IMR-90 (cell line): ENCODE measurements at regions not wholly inside any gene's neighbourhood (a gene's known extent, or its start where the extent isn't known, plus 50 kb on each side); places are given as distances from the start of the nearest gene placed in this dataset.

Experiments
- CEBPB ChIP-seq: IDR thresholded peaks from 2 replicates; pipeline ENCODE4 v1.6.1; 2012; ENCODE audit warnings: low read depth, low read length, improper control_type of control experiment
- CHD1 ChIP-seq: IDR thresholded peaks from 2 replicates; pipeline ENCODE4 v1.6.1; 2012; ENCODE audit warnings: low read depth, low read length, improper control_type of control experiment
- FOS ChIP-seq: fragments of 150-350 bp; IDR thresholded peaks from 2 replicates; pipeline ENCODE4 v1.6.1; 2016; ENCODE audit warnings: low read depth, low read length
- MAZ ChIP-seq: IDR thresholded peaks from 2 replicates; pipeline ENCODE4 v1.6.1; 2012; ENCODE audit warnings: low read depth, mild to moderate bottlenecking, low read length, improper control_type of control experiment, moderate library complexity, borderline replicate concordance
- POLR2A ChIP-seq: IDR thresholded peaks from 2 replicates; pipeline ENCODE4 v1.6.1; 2012; ENCODE audit warnings: mild to moderate bottlenecking, low read depth, low read length
- RCOR1 ChIP-seq: IDR thresholded peaks from 2 replicates; pipeline ENCODE4 v1.6.1; 2012; ENCODE audit warnings: mild to moderate bottlenecking, low read length, improper control_type of control experiment; ENCODE audit not compliant: insufficient replicate concordance
- RFX5 ChIP-seq: IDR thresholded peaks from 2 replicates; pipeline ENCODE4 v1.8.0; 2012; ENCODE audit warnings: low read depth, mild to moderate bottlenecking, low read length, moderate library complexity
- SMC3 ChIP-seq: fragments of 150-350 bp; IDR thresholded peaks from 2 replicates; pipeline ENCODE4 v1.6.1; 2016; ENCODE audit warnings: low read depth, mild to moderate bottlenecking, antibody characterized with exemption, low read length, moderate library complexity
- USF2 ChIP-seq: fragments of 150-350 bp; IDR thresholded peaks from 2 replicates; pipeline ENCODE4 v1.6.1; 2017; ENCODE audit warnings: mild to moderate bottlenecking, antibody characterized with exemption, low read length, low read depth
- TF ChIP-seq, protein P1 (sequence below): conservative IDR thresholded peaks from 2 replicates; pipeline ENCODE4 v1.5.1; 2012; ENCODE audit warnings: mild to moderate bottlenecking, low read depth, low read length, improper control_type of control experiment

DNA sequence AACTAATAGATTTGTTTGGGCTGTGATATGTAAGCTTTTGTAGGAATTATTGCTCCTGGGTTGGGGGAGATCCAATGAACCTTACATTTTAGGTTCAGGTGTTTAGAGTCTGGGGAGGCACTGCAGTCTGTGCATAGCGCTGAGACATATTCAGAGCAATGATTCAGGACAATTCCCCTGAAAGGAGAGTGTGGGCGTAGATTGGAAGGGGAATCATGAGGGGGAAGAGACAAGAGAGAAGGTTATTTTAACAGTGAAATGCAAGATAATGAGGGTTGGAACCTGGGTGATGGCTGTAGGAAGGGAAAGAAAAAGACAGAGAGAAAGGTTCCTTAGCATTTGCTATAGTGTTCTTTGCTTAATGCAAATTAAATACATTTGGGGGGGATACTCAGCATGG is 1013.4 kb downstream of the REEP3 start:
- no peak for TF ChIP-seq FOS
- TF ChIP-seq, protein P1, sequence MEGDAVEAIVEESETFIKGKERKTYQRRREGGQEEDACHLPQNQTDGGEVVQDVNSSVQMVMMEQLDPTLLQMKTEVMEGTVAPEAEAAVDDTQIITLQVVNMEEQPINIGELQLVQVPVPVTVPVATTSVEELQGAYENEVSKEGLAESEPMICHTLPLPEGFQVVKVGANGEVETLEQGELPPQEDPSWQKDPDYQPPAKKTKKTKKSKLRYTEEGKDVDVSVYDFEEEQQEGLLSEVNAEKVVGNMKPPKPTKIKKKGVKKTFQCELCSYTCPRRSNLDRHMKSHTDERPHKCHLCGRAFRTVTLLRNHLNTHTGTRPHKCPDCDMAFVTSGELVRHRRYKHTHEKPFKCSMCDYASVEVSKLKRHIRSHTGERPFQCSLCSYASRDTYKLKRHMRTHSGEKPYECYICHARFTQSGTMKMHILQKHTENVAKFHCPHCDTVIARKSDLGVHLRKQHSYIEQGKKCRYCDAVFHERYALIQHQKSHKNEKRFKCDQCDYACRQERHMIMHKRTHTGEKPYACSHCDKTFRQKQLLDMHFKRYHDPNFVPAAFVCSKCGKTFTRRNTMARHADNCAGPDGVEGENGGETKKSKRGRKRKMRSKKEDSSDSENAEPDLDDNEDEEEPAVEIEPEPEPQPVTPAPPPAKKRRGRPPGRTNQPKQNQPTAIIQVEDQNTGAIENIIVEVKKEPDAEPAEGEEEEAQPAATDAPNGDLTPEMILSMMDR = no peak
- TF ChIP-seq POLR2A = no peak
- TF ChIP-seq RCOR1 = no peak
- no peak for TF ChIP-seq CEBPB
- TF ChIP-seq CHD1 = no peak
- TF ChIP-seq USF2 = no peak
- TF ChIP-seq RFX5 = no peak
- TF ChIP-seq MAZ = no peak
- TF ChIP-seq SMC3 = no peak
